ENCODE measurements at regions not wholly inside any gene's neighbourhood (a gene's known extent, or its start where the extent isn't known, plus 50 kb on each side); places are given as distances from the start of the nearest gene placed in this dataset.

- no peak overlapping the region for H3K27ac ChIP-seq
- no peaks in the 10 kb centered on the region for H3K79me2 ChIP-seq
- H3K9me2 ChIP-seq (replicated peaks; ENCODE audit: insufficient read depth): no peaks in the 10 kb centered on the region
- H3K9me3 ChIP-seq (ENCODE audit: low read depth): no peaks in the 10 kb centered on the region
- H3K4me2 ChIP-seq: no peak overlapping the region
- no peak overlapping the region for H3K4me3 ChIP-seq
- no peaks in the 10 kb centered on the region for H3K27me3 ChIP-seq
- H2AFZ ChIP-seq: no peak overlapping the region
- H3K36me3 ChIP-seq (replicated peaks; ENCODE audit: insufficient read depth, low read depth): no peaks in the 10 kb centered on the region
- WGBS (ENCODE audit: low lambda C conversion rate, missing lambda C conversion rate): 48% methylated on average over 14 of the region's 14 CpGs
- no peak for TF ChIP-seq EZH2 (IDR thresholded peaks at IDR 0.05; ENCODE audit: borderline replicate concordance)
- peak; percentile 60 for TF ChIP-seq CTCF (IDR thresholded peaks at IDR 0.05; ENCODE audit: poor library complexity)
- no peaks in the 10 kb centered on the region for H4K20me1 ChIP-seq (ENCODE audit: insufficient read depth, poor library complexity, severe bottlenecking)
- H3K4me1 ChIP-seq (ENCODE audit: insufficient read depth): no peaks in the 10 kb centered on the region
- DNase-seq (ENCODE audit: low spot score): peak; percentile 67
Observed at GRCh38 chrX:140918398-140919038, 83.9 kb upstream of the SPANXB1 start.

GRCh38 chrX:140920416-140920815 is 82.0 kb upstream of the SPANXB1 start:
- Histone ChIP-seq H3K27ac (no peak overlapping the region), H4K20me1 (ENCODE audit: insufficient read depth, poor library complexity, severe bottlenecking) (no peaks in the 10 kb centered on the region), H3K27me3 (no peaks in the 10 kb centered on the region), H2AFZ (no peak overlapping the region), H3K9me2 (replicated peaks; ENCODE audit: insufficient read depth) (no peaks in the 10 kb centered on the region), H3K9me3 (ENCODE audit: low read depth) (no peaks in the 10 kb centered on the region), H3K4me2 (no peak overlapping the region), H3K4me1 (ENCODE audit: insufficient read depth) (no peaks in the 10 kb centered on the region), H3K79me2 (no peaks in the 10 kb centered on the region), H3K4me3 (no peak overlapping the region), H3K36me3 (replicated peaks; ENCODE audit: insufficient read depth, low read depth) (no peaks in the 10 kb centered on the region)
- WGBS (ENCODE audit: low lambda C conversion rate, missing lambda C conversion rate): 81% methylated on average over 5 of the region's 5 CpGs
- DNase-seq (ENCODE audit: low spot score): no peak
- no peak for TF ChIP-seq EZH2phosphoT487 (IDR thresholded peaks at IDR 0.05; ENCODE audit: low read depth, severe bottlenecking, unreplicated experiment)
- no peak for TF ChIP-seq CTCF (IDR thresholded peaks at IDR 0.05; ENCODE audit: poor library complexity)
- TF ChIP-seq EZH2 (IDR thresholded peaks at IDR 0.05; ENCODE audit: borderline replicate concordance): no peak

GRCh38 chrX:140923118-140923517 is 79.3 kb upstream of the SPANXB1 start:
- Histone ChIP-seq H3K4me2 (no peak overlapping the region), H3K79me2 (no peaks in the 10 kb centered on the region), H3K9me2 (replicated peaks; ENCODE audit: insufficient read depth) (no peaks in the 10 kb centered on the region), H3K36me3 (replicated peaks; ENCODE audit: insufficient read depth, low read depth) (no peaks in the 10 kb centered on the region), H2AFZ (no peak overlapping the region), H3K4me1 (ENCODE audit: insufficient read depth) (no peaks in the 10 kb centered on the region), H3K4me3 (no peak overlapping the region), H3K27ac (peak overlapping the region; percentile 7), H3K27me3 (no peaks in the 10 kb centered on the region), H3K9me3 (ENCODE audit: low read depth) (no peaks in the 10 kb centered on the region), H4K20me1 (ENCODE audit: insufficient read depth, poor library complexity, severe bottlenecking) (no peaks in the 10 kb centered on the region)
- TF ChIP-seq EZH2 (IDR thresholded peaks at IDR 0.05; ENCODE audit: borderline replicate concordance) (no peak), EZH2phosphoT487 (IDR thresholded peaks at IDR 0.05; ENCODE audit: low read depth, severe bottlenecking, unreplicated experiment) (no peak), CTCF (IDR thresholded peaks at IDR 0.05; ENCODE audit: poor library complexity) (no peak)
- WGBS (ENCODE audit: low lambda C conversion rate, missing lambda C conversion rate): 74% methylated on average over 4 of the region's 4 CpGs
- DNase-seq (ENCODE audit: low spot score): no peak

Measured in hepatocyte (in vitro differentiated cells).